ENCODE measurements at regions not wholly inside any gene's neighbourhood (a gene's known extent, or its start where the extent isn't known, plus 50 kb on each side); places are given as distances from the start of the nearest gene placed in this dataset.
"Not testable (repeated sequence)": the region's sequence is repeated elsewhere in the genome, so short reads cannot be mapped to it uniquely, and the experiment has no call there.

- DNase-seq (ENCODE audit: low read depth): no peak
- TF ChIP-seq CTCF (conservative IDR thresholded peaks at IDR 0.05; ENCODE audit: low read depth, low read length): no peak
- H3K4me3 ChIP-seq (ENCODE audit: low read depth, low read length): no peak overlapping the region
These were observed 380.5 kb downstream of the TFAP2B start for GRCh38 chr6:51199105-51199552.

DNA sequence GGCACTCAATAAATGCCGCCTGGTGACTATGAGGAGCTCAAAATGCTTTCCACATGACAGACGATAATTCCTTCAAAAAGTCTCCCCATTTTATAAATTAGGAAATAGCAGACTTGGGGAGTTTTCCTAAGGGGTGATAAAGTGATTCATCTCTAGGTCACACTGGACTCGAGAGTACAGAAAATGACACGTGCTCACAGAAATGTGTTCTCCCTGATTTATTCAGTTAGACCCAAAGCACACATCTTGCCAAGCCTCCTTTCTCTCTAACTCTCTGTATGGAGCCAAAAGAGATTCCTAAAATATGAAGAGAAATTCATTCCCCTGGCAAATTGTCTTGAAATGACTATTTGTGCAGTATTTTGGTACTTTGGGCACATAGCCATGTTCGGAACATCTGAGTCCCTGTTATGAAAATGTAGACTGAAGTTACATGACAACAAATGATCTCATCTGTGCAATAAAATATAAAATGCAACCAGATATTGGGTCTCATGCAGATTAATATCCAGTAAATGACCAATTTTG lies 381.1 kb downstream of the TFAP2B start:
- H3K4me3 ChIP-seq (ENCODE audit: low read depth, low read length): no peak overlapping the region
- DNase-seq (ENCODE audit: low read depth): no peak
- TF ChIP-seq CTCF (conservative IDR thresholded peaks at IDR 0.05; ENCODE audit: low read depth, low read length): no peak

DNA sequence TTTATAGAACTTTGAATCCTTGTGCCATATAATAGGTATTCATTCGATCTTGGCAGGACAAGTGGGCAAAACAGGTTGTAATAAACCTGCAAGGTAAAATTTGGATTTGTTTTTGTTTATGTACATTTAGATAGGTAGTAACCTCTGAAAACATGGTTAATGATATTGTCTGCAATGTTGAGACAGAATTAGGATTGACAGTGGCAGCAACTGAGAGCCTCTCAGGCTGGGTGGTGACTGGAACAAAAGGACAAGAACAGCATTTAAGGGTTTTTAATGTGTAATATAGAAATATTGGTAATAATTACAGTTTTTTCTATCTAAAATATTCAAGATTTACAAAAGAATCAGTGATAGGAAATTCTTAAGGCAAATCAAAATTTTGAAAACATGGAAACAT lies 382.0 kb downstream of the TFAP2B start:
- H3K4me3 ChIP-seq (ENCODE audit: low read depth, low read length): no peak overlapping the region
- no peak for DNase-seq (ENCODE audit: low read depth)
- no peak for TF ChIP-seq CTCF (conservative IDR thresholded peaks at IDR 0.05; ENCODE audit: low read depth, low read length)

DNA sequence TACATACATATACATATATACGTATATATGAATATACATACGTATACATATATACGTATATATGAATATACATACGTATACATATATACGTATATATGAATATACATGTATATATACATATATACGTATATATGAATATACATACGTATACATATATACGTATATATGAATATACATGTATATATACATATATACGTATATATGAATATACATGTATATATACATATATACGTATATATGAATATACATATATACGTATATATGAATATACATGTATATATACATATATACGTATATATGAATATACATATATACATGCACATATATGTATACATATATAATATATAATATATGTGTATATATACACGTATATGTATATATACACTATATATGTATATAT lies 384.0 kb downstream of the TFAP2B start:
- DNase-seq (ENCODE audit: low read depth): not testable (repeated sequence)

GRCh38 chr6:51203504-51203903 lies 384.8 kb downstream of the TFAP2B start:
- no peak for TF ChIP-seq CTCF (conservative IDR thresholded peaks at IDR 0.05; ENCODE audit: low read depth, low read length)

More for the DNA sequence above, 384.0 kb downstream of the TFAP2B start:
- H3K4me3 ChIP-seq (ENCODE audit: low read depth, low read length): not testable (repeated sequence)

GRCh38 chr6:51206686-51207085 lies 388.0 kb downstream of the TFAP2B start:
- not testable (repeated sequence) for H3K4me3 ChIP-seq (ENCODE audit: low read depth, low read length); DNase-seq (ENCODE audit: low read depth)

More at GRCh38 chr6:51203504-51203903, 384.8 kb downstream of the TFAP2B start:
- no peak overlapping the region for H3K4me3 ChIP-seq (ENCODE audit: low read depth, low read length)
- DNase-seq (ENCODE audit: low read depth): no peak

GRCh38 chr6:51209651-51210050 lies 391.0 kb downstream of the TFAP2B start:
- H3K4me3 ChIP-seq (ENCODE audit: low read depth, low read length): no peak overlapping the region
- DNase-seq (ENCODE audit: low read depth): no peak
- no peak for TF ChIP-seq CTCF (conservative IDR thresholded peaks at IDR 0.05; ENCODE audit: low read depth, low read length)

- no peak overlapping the region for H3K4me3 ChIP-seq (ENCODE audit: low read depth, low read length)
- no peak for DNase-seq (ENCODE audit: low read depth)
- no peak for TF ChIP-seq CTCF (conservative IDR thresholded peaks at IDR 0.05; ENCODE audit: low read depth, low read length)
These were observed 395.1 kb downstream of the TFAP2B start for GRCh38 chr6:51213811-51214210.

Data from choroid plexus epithelial cell (primary cell).